ENCODE measurements at regions not wholly inside any gene's neighbourhood (a gene's known extent, or its start where the extent isn't known, plus 50 kb on each side); places are given as distances from the start of the nearest gene placed in this dataset.

DNA sequence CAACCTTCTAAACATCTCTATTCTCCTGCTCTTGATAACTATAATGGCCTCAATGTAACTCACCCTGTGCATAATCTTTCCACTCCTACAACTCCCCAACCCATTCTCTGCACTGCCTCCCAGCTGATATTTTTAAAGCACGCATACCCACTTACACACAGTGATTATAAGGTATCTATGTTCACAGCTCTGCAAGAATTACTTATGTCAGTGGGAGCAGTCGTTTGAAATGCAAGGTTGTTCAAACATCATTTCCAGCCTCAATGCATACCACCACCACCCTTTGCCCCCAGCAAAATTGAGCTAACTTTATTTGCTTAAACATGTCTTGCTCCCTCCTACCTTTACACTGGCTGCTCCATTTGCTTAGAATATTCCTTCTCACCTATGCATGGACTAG, 506.0 kb downstream of the RFPL4B start:
- Histone ChIP-seq H3K79me2 (ENCODE audit: insufficient read depth) (no peaks in the 10 kb centered on the region), H3K4me2 (no peak overlapping the region), H3K27me3 (ENCODE audit: insufficient read depth) (no peaks in the 10 kb centered on the region), H3K9me3 (no peaks in the 10 kb centered on the region), H3K27ac (ENCODE audit: low read depth in 2 of 2, low read length in 1 of 2) (no peak overlapping the region), H3K4me3 (ENCODE audit: low read depth in 2 of 2, low read length in 1 of 2) (no peak overlapping the region), H4K20me1 (ENCODE audit: insufficient read depth) (no peaks in the 10 kb centered on the region), H3K9me2 (no peaks in the 10 kb centered on the region), H3K4me1 (ENCODE audit: control insufficient read depth in 1 of 2, insufficient read depth in 2 of 2, low read depth in 1 of 2, low read length in 1 of 2) (peaks cover 0 to 5% of the 10 kb centered on the region in 2 experiments; a peak in 1 of 4 replicates), H3K9ac (no peak overlapping the region), H3K36me3 (replicated peaks in 1 of 2; ENCODE audit: control insufficient read depth in 1 of 2, insufficient read depth in 2 of 2, low read length in 1 of 2) (no peaks in the 10 kb centered on the region), H3F3A (replicated peaks; ENCODE audit: insufficient read depth) (no peaks in the 10 kb centered on the region), H2AFZ (ENCODE audit: low read depth) (no peak overlapping the region)
- DNase-seq: no peak
- ChIA-PET CTCF (no interaction called here), POLR2A (no interaction called here)
- 66% methylated on average over 2 of the region's 2 CpGs for WGBS (ENCODE audit: low lambda C conversion rate)
- TF ChIP-seq JUND (IDR thresholded peaks at IDR 0.05) (no peak), TEAD4 (IDR thresholded peaks at IDR 0.05; ENCODE audit: borderline replicate concordance, insufficient read depth) (no peak)

DNA sequence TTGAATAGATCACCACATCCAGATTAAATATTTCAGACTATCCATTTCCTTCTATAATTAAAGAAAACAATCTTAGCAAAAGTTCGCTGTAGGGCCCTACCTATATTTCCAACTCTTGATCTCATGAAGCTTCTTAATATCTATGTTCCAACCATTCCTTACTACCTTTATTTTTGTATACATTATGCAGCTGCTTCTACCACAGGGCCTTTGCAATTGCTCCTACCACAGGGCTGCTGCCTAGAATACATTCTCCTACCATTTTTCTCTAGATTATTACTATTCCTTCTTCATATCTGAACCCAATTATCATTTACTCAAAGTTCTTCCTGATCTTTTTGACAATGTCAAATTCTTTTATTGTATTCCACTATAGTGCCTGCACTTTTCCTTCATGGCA, 516.6 kb downstream of the RFPL4B start:
- H3K9ac ChIP-seq: no peak overlapping the region
- ChIA-PET CTCF (no interaction called here), POLR2A (no interaction called here)

More for the DNA sequence above, 516.6 kb downstream of the RFPL4B start:
- H3K4me1 ChIP-seq (ENCODE audit: control insufficient read depth in 1 of 2, insufficient read depth in 2 of 2, low read depth in 1 of 2, low read length in 1 of 2): no peaks in the 10 kb centered on the region
- H3K9me3 ChIP-seq: peaks cover 7% of the 10 kb centered on the region; the same call in 1 of the 2 replicates
- H3F3A ChIP-seq (replicated peaks; ENCODE audit: insufficient read depth): no peaks in the 10 kb centered on the region
- no peaks in the 10 kb centered on the region for H3K9me2 ChIP-seq
- no peaks in the 10 kb centered on the region for H3K79me2 ChIP-seq (ENCODE audit: insufficient read depth)
- no peak overlapping the region for H3K27ac ChIP-seq (ENCODE audit: low read depth in 2 of 2, low read length in 1 of 2)
- TF ChIP-seq, protein P1, sequence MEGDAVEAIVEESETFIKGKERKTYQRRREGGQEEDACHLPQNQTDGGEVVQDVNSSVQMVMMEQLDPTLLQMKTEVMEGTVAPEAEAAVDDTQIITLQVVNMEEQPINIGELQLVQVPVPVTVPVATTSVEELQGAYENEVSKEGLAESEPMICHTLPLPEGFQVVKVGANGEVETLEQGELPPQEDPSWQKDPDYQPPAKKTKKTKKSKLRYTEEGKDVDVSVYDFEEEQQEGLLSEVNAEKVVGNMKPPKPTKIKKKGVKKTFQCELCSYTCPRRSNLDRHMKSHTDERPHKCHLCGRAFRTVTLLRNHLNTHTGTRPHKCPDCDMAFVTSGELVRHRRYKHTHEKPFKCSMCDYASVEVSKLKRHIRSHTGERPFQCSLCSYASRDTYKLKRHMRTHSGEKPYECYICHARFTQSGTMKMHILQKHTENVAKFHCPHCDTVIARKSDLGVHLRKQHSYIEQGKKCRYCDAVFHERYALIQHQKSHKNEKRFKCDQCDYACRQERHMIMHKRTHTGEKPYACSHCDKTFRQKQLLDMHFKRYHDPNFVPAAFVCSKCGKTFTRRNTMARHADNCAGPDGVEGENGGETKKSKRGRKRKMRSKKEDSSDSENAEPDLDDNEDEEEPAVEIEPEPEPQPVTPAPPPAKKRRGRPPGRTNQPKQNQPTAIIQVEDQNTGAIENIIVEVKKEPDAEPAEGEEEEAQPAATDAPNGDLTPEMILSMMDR (IDR thresholded peaks at IDR 0.05): no peak
- TF ChIP-seq FOSL2 (IDR thresholded peaks at IDR 0.05; ENCODE audit: borderline replicate concordance, low read depth): no peak
- no peak for TF ChIP-seq RFX5 (IDR thresholded peaks at IDR 0.05; ENCODE audit: low read length)
- no peak for TF ChIP-seq USF1 (IDR thresholded peaks at IDR 0.05; ENCODE audit: borderline replicate concordance, low read depth)
- no peak for TF ChIP-seq NFIC (IDR thresholded peaks at IDR 0.05; ENCODE audit: borderline replicate concordance)
- no peak for TF ChIP-seq MXI1 (IDR thresholded peaks at IDR 0.05; ENCODE audit: low read depth, low read length)
- TF ChIP-seq, protein P2, sequence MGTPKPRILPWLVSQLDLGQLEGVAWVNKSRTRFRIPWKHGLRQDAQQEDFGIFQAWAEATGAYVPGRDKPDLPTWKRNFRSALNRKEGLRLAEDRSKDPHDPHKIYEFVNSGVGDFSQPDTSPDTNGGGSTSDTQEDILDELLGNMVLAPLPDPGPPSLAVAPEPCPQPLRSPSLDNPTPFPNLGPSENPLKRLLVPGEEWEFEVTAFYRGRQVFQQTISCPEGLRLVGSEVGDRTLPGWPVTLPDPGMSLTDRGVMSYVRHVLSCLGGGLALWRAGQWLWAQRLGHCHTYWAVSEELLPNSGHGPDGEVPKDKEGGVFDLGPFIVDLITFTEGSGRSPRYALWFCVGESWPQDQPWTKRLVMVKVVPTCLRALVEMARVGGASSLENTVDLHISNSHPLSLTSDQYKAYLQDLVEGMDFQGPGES (IDR thresholded peaks at IDR 0.05; ENCODE audit: low read depth, low read length): no peak
- no peak for TF ChIP-seq RAD21 (IDR thresholded peaks at IDR 0.05; ENCODE audit: low read length)
- no peak for TF ChIP-seq GABPA (IDR thresholded peaks at IDR 0.05; ENCODE audit: low read depth)
- TF ChIP-seq EP300 (IDR thresholded peaks at IDR 0.05; ENCODE audit: borderline replicate concordance in 1 of 2, low read depth in 1 of 2, low read length in 1 of 2): no peak
- TF ChIP-seq TEAD4 (IDR thresholded peaks at IDR 0.05; ENCODE audit: borderline replicate concordance, insufficient read depth): no peak
- no peak for TF ChIP-seq YY1 (IDR thresholded peaks at IDR 0.05; ENCODE audit: low read depth)
- TF ChIP-seq CHD2 (IDR thresholded peaks at IDR 0.05; ENCODE audit: low read length, partially characterized antibody): no peak
- no peaks in the 10 kb centered on the region for H3K27me3 ChIP-seq (ENCODE audit: insufficient read depth)
- no peak overlapping the region for H3K4me2 ChIP-seq
- H4K20me1 ChIP-seq (ENCODE audit: insufficient read depth): no peaks in the 10 kb centered on the region
- no peak for DNase-seq
- no peak overlapping the region for H2AFZ ChIP-seq (ENCODE audit: low read depth)
- no peak overlapping the region for H3K4me3 ChIP-seq (ENCODE audit: low read depth in 2 of 2, low read length in 1 of 2)
- 82% methylated on average over 1 of the region's 1 CpG for WGBS (ENCODE audit: low lambda C conversion rate)
- H3K36me3 ChIP-seq (replicated peaks in 1 of 2; ENCODE audit: control insufficient read depth in 1 of 2, insufficient read depth in 2 of 2, low read length in 1 of 2): no peaks in the 10 kb centered on the region

Data from SK-N-SH (cell line).